ENCODE measurements at regions not wholly inside any gene's neighbourhood (a gene's known extent, or its start where the extent isn't known, plus 50 kb on each side); places are given as distances from the start of the nearest gene placed in this dataset.

DNA sequence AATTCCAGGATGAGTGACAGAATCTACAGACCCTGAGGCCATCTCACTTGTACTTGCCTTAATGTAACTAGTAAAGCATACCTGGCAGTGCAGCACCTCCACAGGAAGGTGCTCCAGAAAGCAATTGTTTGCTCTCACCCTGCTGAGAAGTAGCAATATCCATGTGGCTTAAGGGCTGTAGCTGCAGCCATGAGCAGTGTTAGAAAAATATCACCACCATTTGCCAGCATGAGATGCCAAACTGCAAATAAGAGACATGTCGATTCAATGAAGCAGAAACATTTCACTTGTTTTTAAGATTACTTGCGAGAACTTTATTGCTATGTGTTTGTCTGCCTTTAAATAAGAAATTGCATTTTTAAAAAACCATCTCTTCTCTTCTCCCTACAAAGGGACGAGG is 151.5 kb downstream of the PRL start:
- TF ChIP-seq POLR2A (IDR thresholded peaks at IDR 0.05; ENCODE audit: low read length): no peak
- TF ChIP-seq, protein P1, sequence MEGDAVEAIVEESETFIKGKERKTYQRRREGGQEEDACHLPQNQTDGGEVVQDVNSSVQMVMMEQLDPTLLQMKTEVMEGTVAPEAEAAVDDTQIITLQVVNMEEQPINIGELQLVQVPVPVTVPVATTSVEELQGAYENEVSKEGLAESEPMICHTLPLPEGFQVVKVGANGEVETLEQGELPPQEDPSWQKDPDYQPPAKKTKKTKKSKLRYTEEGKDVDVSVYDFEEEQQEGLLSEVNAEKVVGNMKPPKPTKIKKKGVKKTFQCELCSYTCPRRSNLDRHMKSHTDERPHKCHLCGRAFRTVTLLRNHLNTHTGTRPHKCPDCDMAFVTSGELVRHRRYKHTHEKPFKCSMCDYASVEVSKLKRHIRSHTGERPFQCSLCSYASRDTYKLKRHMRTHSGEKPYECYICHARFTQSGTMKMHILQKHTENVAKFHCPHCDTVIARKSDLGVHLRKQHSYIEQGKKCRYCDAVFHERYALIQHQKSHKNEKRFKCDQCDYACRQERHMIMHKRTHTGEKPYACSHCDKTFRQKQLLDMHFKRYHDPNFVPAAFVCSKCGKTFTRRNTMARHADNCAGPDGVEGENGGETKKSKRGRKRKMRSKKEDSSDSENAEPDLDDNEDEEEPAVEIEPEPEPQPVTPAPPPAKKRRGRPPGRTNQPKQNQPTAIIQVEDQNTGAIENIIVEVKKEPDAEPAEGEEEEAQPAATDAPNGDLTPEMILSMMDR (IDR thresholded peaks at IDR 0.05): no peak
- no peak for TF ChIP-seq EP300 (IDR thresholded peaks at IDR 0.05)
- TF ChIP-seq SMC3 (IDR thresholded peaks at IDR 0.05): no peak
- TF ChIP-seq CHD4 (IDR thresholded peaks at IDR 0.05; ENCODE audit: borderline replicate concordance): no peak
- no peak for TF ChIP-seq CEBPB (IDR thresholded peaks at IDR 0.05)
- TF ChIP-seq, protein P2, sequence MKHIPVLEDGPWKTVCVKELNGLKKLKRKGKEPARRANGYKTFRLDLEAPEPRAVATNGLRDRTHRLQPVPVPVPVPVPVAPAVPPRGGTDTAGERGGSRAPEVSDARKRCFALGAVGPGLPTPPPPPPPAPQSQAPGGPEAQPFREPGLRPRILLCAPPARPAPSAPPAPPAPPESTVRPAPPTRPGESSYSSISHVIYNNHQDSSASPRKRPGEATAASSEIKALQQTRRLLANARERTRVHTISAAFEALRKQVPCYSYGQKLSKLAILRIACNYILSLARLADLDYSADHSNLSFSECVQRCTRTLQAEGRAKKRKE (CRISPR knock-in tag; IDR thresholded peaks at IDR 0.05; ENCODE audit: low read depth): no peak
- TF ChIP-seq KDM1A (IDR thresholded peaks at IDR 0.05; ENCODE audit: low read depth): no peak
- no peak for TF ChIP-seq KDM5A (IDR thresholded peaks at IDR 0.05)

Measured in A549 (cell line).